BE2C (cell line): ENCODE measurements at regions not wholly inside any gene's neighbourhood (a gene's known extent, or its start where the extent isn't known, plus 50 kb on each side); places are given as distances from the start of the nearest gene placed in this dataset.

ENCODE experiments used
- DNase-seq: peaks from one replicate; pipeline ENCODE4 v3.0.0-alpha.2; 2020
- H3K27me3 ChIP-seq: fragments of 250-450 bp; sonication (Bioruptor Pico); 2 replicates; pipeline ENCODE4 v1.5.1; 2020; ENCODE audit warnings: mild to moderate bottlenecking
- H3K36me3 ChIP-seq: fragments of 250-450 bp; sonication (Bioruptor Pico); 2 replicates; pipeline ENCODE4 v1.5.1; 2020; ENCODE audit warnings: mild to moderate bottlenecking
- H3K4me1 ChIP-seq: fragments of 250-450 bp; sonication (Bioruptor Pico); 2 replicates; pipeline ENCODE4 v1.5.1; 2020
- H3K4me3 ChIP-seq: 2 replicates; pipeline ENCODE4 v1.5.1; 2011; ENCODE audit warnings: low read depth, low read length
- H3K9me3 ChIP-seq: fragments of 250-450 bp; sonication (Bioruptor Pico); 2 replicates; pipeline ENCODE4 v1.5.1; 2020
- CTCF ChIP-seq: IDR thresholded peaks from 2 replicates; pipeline ENCODE4 v1.5.1; 2012; ENCODE audit warnings: mild to moderate bottlenecking, low read depth, low read length

GRCh38 chr1:98296681-98297080 lies 364.8 kb upstream of the SNX7 start:
- DNase-seq: no peak
- Histone ChIP-seq H3K9me3 (no peaks in the 10 kb centered on the region), H3K4me1 (no peaks in the 10 kb centered on the region; the same call in 1 of the 2 replicates), H3K4me3 (no peak overlapping the region), H3K36me3 (no peaks in the 10 kb centered on the region), H3K27me3 (no peaks in the 10 kb centered on the region)
- no peak for TF ChIP-seq CTCF

GRCh38 chr1:98294127-98294526 lies 367.4 kb upstream of the SNX7 start:
- H3K27me3 ChIP-seq: no peaks in the 10 kb centered on the region
- TF ChIP-seq CTCF: no peak
- no peaks in the 10 kb centered on the region for H3K9me3 ChIP-seq
- H3K4me1 ChIP-seq: no peaks in the 10 kb centered on the region; the same call in 1 of the 2 replicates
- no peak for DNase-seq
- no peaks in the 10 kb centered on the region for H3K36me3 ChIP-seq
- no peak overlapping the region for H3K4me3 ChIP-seq

- H3K4me1 ChIP-seq: no peaks in the 10 kb centered on the region; the same call in 1 of the 2 replicates
- no peak overlapping the region for H3K4me3 ChIP-seq
- no peak for TF ChIP-seq CTCF
- H3K36me3 ChIP-seq: no peaks in the 10 kb centered on the region
- DNase-seq: no peak
- H3K9me3 ChIP-seq: no peaks in the 10 kb centered on the region
- H3K27me3 ChIP-seq: no peaks in the 10 kb centered on the region
Observed at GRCh38 chr1:98292994-98293393, 368.5 kb upstream of the SNX7 start.

GRCh38 chr1:98289311-98289710 lies 368.5 kb upstream of the DPYD start:
- no peak for TF ChIP-seq CTCF
- Histone ChIP-seq H3K4me1 (no peaks in the 10 kb centered on the region), H3K4me3 (no peak overlapping the region), H3K36me3 (no peaks in the 10 kb centered on the region), H3K27me3 (no peaks in the 10 kb centered on the region), H3K9me3 (no peaks in the 10 kb centered on the region)
- DNase-seq: no peak

GRCh38 chr1:98288494-98288893 lies 367.7 kb upstream of the DPYD start:
- DNase-seq: no peak
- no peaks in the 10 kb centered on the region for H3K36me3 ChIP-seq
- TF ChIP-seq CTCF: no peak

GRCh38 chr1:98287626-98288025 lies 366.8 kb upstream of the DPYD start:
- no peak for TF ChIP-seq CTCF
- H3K27me3 ChIP-seq: no peaks in the 10 kb centered on the region
- H3K4me3 ChIP-seq: no peak overlapping the region
- no peaks in the 10 kb centered on the region for H3K4me1 ChIP-seq
- no peaks in the 10 kb centered on the region for H3K9me3 ChIP-seq
- no peak for DNase-seq
- no peaks in the 10 kb centered on the region for H3K36me3 ChIP-seq

More at GRCh38 chr1:98288494-98288893, 367.7 kb upstream of the DPYD start:
- H3K4me3 ChIP-seq: no peak overlapping the region
- H3K27me3 ChIP-seq: no peaks in the 10 kb centered on the region
- no peaks in the 10 kb centered on the region for H3K4me1 ChIP-seq
- H3K9me3 ChIP-seq: no peaks in the 10 kb centered on the region
